PC-3 (cell line): ENCODE measurements at regions not wholly inside any gene's neighbourhood (a gene's known extent, or its start where the extent isn't known, plus 50 kb on each side); places are given as distances from the start of the nearest gene placed in this dataset.

Experiments used
- CTCF ChIP-seq: fragments of 300-600 bp; sonication (generic); conservative IDR thresholded peaks from 2 replicates; pipeline ENCODE4 v1.5.1; 2017; ENCODE audit warnings: antibody characterized with exemption, low read depth, mild to moderate bottlenecking, low read length
- EZH2phosphoT487 ChIP-seq: fragments of 300-600 bp; sonication (generic); IDR thresholded peaks from 2 replicates; pipeline ENCODE4 v1.6.1; 2018; ENCODE audit warnings: mild to moderate bottlenecking, antibody characterized with exemption, low read length, borderline replicate concordance

GRCh38 chr3:154743418-154743817 is 313.4 kb upstream of the GPR149 start:
- no peak for TF ChIP-seq CTCF
- TF ChIP-seq EZH2phosphoT487, result no peak
